Right lobe of liver (tissue), 4 donors: ENCODE measurements at regions not wholly inside any gene's neighbourhood (a gene's known extent, or its start where the extent isn't known, plus 50 kb on each side); places are given as distances from the start of the nearest gene placed in this dataset.

Source experiments
- CTCF ChIP-seq, 4 donors: fragments of 200-600 bp in 3 of 4; fragments of 450-650 bp in 1 of 4; IDR thresholded peaks; one replicate each; pipeline versions ENCODE4 v1.5.1 to v1.8.0; 2016 to 2022; ENCODE audit warnings: antibody characterized with exemption in 4 of 4, mild to moderate bottlenecking in 2 of 4
- POLR2A ChIP-seq: fragments of 450-650 bp; IDR thresholded peaks from one replicate; pipeline ENCODE4 v1.6.1; 2017; ENCODE audit warnings: antibody characterized with exemption, mild to moderate bottlenecking
- donor health status: DM: no; HTN: no; CAD: no.
- donor health status: DM: no; HTN: no; CAD: no.
- donor health status: DM: no; HTN: yes; CAD: no.

GRCh38 chr2:5549771-5550170, 142.4 kb upstream of the SOX11 start:
- no peak for TF ChIP-seq POLR2A
- TF ChIP-seq CTCF (IDR thresholded peaks at IDR 0.05): no peak
